ENCODE measurements at regions not wholly inside any gene's neighbourhood (a gene's known extent, or its start where the extent isn't known, plus 50 kb on each side); places are given as distances from the start of the nearest gene placed in this dataset.

DNA sequence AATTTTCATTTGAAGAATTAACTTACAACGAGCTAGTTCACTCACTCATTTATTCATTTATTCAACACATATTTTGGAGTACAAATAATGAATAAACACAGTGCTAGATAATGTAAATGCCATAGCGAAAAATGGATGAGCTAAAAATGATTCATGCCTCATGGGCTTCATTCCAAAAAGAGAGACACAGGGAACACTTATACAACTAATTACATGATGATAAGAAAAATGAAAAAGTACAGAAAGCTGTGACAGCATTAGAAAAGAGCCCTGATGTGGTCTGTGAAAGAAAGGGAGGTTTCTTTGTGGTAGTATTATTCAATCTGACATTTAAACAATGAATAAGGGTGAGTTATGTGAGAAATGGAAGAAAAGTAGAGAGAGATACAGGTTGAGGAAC is 726.4 kb downstream of the AMY1C start:
- WGBS (ENCODE audit: insufficient coverage), result no CpG with 5 or more reads among the region's 2 CpGs
- H3K4me1 Mint-ChIP-seq, result no peaks in the 10 kb centered on the region
- no peak overlapping the region for H3K27ac Mint-ChIP-seq

DNA sequence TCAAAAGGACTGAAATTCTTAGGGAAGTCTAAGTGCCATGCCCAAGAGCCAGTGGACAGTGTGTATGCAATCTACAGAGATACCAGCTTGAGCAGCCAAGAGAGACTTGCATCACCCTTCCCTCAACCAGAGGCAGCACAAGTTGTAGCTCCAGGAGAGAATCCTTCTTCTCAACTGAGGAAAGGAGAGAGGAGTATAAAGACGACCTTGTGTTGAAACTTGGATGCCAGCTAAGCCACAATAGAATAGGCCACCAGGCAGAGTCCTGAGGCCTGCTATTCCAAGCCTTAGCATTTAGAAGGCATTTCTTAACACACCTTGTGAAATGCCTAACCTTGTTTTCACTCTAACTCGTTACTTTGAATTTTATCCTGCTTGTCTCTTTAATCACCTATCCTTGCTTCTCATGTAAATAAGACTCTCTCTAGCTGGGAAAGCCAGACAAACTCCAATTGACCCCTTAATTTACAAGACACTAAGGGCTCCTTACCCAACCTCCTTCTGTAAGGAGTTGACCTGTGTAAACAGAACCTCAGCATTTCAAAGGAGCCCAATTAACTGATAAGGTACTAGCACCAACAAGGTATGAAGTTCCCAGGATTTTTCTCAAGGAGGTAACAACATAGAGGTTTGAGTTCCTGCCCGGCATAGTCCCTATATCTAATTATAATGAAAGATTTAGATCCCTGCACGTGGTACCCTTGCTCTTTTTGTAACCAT is 738.8 kb downstream of the AMY1C start:
- H2AFZ ChIP-seq (ENCODE audit: insufficient read depth, low read depth, low read length, poor library complexity, severe bottlenecking), result no peak overlapping the region
- H3K79me2 ChIP-seq (ENCODE audit: insufficient read depth, low read length), result no peaks in the 10 kb centered on the region
- H3K9me3 ChIP-seq (replicated peaks in 1 of 2; ENCODE audit: control insufficient read depth in 1 of 2, insufficient read depth in 1 of 2, low read length in 2 of 2), result peaks cover 11 to 15% of the 10 kb centered on the region in 2 donors
- no peak overlapping the region for H3K4me2 ChIP-seq (replicated peaks; ENCODE audit: extremely low read depth, low read length, poor library complexity, severe bottlenecking)
- H3K36me3 Mint-ChIP-seq, result no peaks in the 10 kb centered on the region
- WGBS (ENCODE audit: insufficient coverage), result 60% methylated on average over 1 of the region's 4 CpGs
- no peak overlapping the region for H3K27ac Mint-ChIP-seq
- H3K9me3 Mint-ChIP-seq, result peaks cover 2 to 14% (median 6%) of the 10 kb centered on the region in 7 donors
- intact Hi-C loops (cut with micrococcal nuclease), result no loop called here
- H3K27me3 Mint-ChIP-seq (ENCODE audit: low read depth in 3 of 3), result no peaks in the 10 kb centered on the region
- no peak overlapping the region for H3K27ac ChIP-seq (ENCODE audit: low read depth in 1 of 2, low read length in 2 of 2)
- H3K9ac ChIP-seq (ENCODE audit: insufficient read depth, low read length, poor library complexity, severe bottlenecking), result no peak overlapping the region
- H3K4me3 ChIP-seq (replicated peaks in 1 of 3; ENCODE audit: low read depth in 2 of 3, low read length in 3 of 3), result no peak overlapping the region
- H4K20me1 ChIP-seq (ENCODE audit: insufficient read depth, low read length), result no peaks in the 10 kb centered on the region
- no peaks in the 10 kb centered on the region for H3K4me1 Mint-ChIP-seq
- TF ChIP-seq, protein P1, sequence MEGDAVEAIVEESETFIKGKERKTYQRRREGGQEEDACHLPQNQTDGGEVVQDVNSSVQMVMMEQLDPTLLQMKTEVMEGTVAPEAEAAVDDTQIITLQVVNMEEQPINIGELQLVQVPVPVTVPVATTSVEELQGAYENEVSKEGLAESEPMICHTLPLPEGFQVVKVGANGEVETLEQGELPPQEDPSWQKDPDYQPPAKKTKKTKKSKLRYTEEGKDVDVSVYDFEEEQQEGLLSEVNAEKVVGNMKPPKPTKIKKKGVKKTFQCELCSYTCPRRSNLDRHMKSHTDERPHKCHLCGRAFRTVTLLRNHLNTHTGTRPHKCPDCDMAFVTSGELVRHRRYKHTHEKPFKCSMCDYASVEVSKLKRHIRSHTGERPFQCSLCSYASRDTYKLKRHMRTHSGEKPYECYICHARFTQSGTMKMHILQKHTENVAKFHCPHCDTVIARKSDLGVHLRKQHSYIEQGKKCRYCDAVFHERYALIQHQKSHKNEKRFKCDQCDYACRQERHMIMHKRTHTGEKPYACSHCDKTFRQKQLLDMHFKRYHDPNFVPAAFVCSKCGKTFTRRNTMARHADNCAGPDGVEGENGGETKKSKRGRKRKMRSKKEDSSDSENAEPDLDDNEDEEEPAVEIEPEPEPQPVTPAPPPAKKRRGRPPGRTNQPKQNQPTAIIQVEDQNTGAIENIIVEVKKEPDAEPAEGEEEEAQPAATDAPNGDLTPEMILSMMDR (IDR thresholded peaks at IDR 0.05), result no peak
- no peaks in the 10 kb centered on the region for H3K36me3 ChIP-seq (replicated peaks in 1 of 2; ENCODE audit: control insufficient read depth in 1 of 2, insufficient read depth in 2 of 2, low read length in 2 of 2)
- no peak overlapping the region for H3K4me3 Mint-ChIP-seq
- no peak for DNase-seq
- H3K27me3 ChIP-seq (ENCODE audit: control insufficient read depth in 2 of 2, insufficient read depth in 2 of 2, low read length in 2 of 2), result no peaks in the 10 kb centered on the region
- H3K4me1 ChIP-seq (ENCODE audit: control insufficient read depth in 1 of 2, insufficient read depth in 2 of 2, low read length in 2 of 2), result no peaks in the 10 kb centered on the region

More for the DNA sequence above, 726.4 kb downstream of the AMY1C start:
- Histone ChIP-seq H3K27ac (ENCODE audit: low read depth in 1 of 2, low read length in 2 of 2) (no peak overlapping the region), H3K9ac (ENCODE audit: insufficient read depth, low read length, poor library complexity, severe bottlenecking) (no peak overlapping the region), H3K4me3 (replicated peaks in 1 of 3; ENCODE audit: low read depth in 2 of 3, low read length in 3 of 3) (no peak overlapping the region), H2AFZ (ENCODE audit: insufficient read depth, low read depth, low read length, poor library complexity, severe bottlenecking) (no peak overlapping the region), H3K4me1 (ENCODE audit: control insufficient read depth in 1 of 2, insufficient read depth in 2 of 2, low read length in 2 of 2) (no peaks in the 10 kb centered on the region), H3K4me2 (replicated peaks; ENCODE audit: extremely low read depth, low read length, poor library complexity, severe bottlenecking) (no peak overlapping the region), H3K79me2 (ENCODE audit: insufficient read depth, low read length) (no peaks in the 10 kb centered on the region), H4K20me1 (ENCODE audit: insufficient read depth, low read length) (no peaks in the 10 kb centered on the region), H3K36me3 (replicated peaks in 1 of 2; ENCODE audit: control insufficient read depth in 1 of 2, insufficient read depth in 2 of 2, low read length in 2 of 2) (no peaks in the 10 kb centered on the region), H3K9me3 (replicated peaks in 1 of 2; ENCODE audit: control insufficient read depth in 1 of 2, insufficient read depth in 1 of 2, low read length in 2 of 2) (peaks cover 0 to 7% of the 10 kb centered on the region in 2 donors), H3K27me3 (ENCODE audit: control insufficient read depth in 2 of 2, insufficient read depth in 2 of 2, low read length in 2 of 2) (no peaks in the 10 kb centered on the region)
- TF ChIP-seq, protein P1 (IDR thresholded peaks at IDR 0.05), result no peak
- H3K4me3 Mint-ChIP-seq, result no peak overlapping the region
- intact Hi-C loops (cut with micrococcal nuclease), result no loop called here
- no peaks in the 10 kb centered on the region for H3K27me3 Mint-ChIP-seq (ENCODE audit: low read depth in 3 of 3)
- no peak for DNase-seq
- H3K36me3 Mint-ChIP-seq, result no peaks in the 10 kb centered on the region
- peaks cover 0 to 5% (median 0%) of the 10 kb centered on the region in 7 donors for H3K9me3 Mint-ChIP-seq
